Upper lobe of left lung (tissue), 4 donors: ENCODE measurements at regions not wholly inside any gene's neighbourhood (a gene's known extent, or its start where the extent isn't known, plus 50 kb on each side); places are given as distances from the start of the nearest gene placed in this dataset.

ENCODE experiments used
- EP300 ChIP-seq, 4 donors: sonication (generic); formaldehyde crosslinking; IDR thresholded peaks; one replicate each; pipeline ENCODE4 v1.5.1; 2017; ENCODE audit warnings: antibody characterized with exemption in 4 of 4, control low read depth in 2 of 4
- POLR2A ChIP-seq, 4 donors: fragments of 450-650 bp; IDR thresholded peaks; one replicate each; pipeline ENCODE4 v1.5.1; 2016 to 2017; ENCODE audit warnings: antibody characterized with exemption in 4 of 4, mild to moderate bottlenecking in 2 of 4
- POLR2AphosphoS5 ChIP-seq, 2 donors: sonication (generic); formaldehyde crosslinking; IDR thresholded peaks; one replicate each; pipeline ENCODE4 v1.5.1; 2017; ENCODE audit warnings: antibody characterized with exemption in 2 of 2
- TF ChIP-seq, protein P1 (sequence below), 6 experiments: fragments of 450-650 bp in 4 of 6; fragments of 200-600 bp in 2 of 6; sonication (generic) in 2 of 6; IDR thresholded peaks; one replicate each; pipeline ENCODE4 v1.5.1; 2016 to 2019; ENCODE audit warnings: antibody characterized with exemption in 6 of 6

DNA sequence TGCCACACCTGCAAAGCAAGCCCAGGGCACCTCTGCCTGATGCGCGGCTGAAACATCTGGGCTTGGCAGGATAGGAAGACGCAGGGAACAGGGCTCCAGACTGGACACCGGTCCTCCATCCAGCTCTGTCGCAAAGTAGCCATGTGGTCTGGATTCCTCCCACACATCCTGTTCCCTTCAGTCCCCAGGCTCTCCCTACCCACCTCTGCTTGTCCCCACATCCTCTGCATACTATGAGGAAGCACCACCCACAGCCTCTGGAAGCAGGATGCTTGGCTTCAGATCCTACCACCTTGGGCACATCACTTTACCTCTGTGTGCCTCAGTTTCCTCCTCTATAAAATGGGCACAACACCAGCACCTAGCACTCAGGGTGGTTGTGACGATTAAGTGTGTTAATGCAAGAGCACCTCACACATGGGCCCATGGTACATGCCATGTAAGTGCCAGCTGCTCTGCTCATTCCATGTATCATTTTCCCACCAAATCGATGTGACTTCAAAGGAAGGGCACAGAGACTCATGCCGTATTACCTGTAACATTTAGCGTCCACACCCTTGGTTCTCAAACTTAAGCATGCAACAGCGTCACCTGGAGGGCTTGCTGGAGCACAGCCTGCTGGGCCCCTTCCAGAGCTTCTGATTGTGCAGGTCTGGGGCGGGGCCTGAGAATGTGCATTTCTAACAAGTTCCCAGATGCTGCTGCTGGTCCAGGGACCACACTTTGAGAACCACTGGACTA is 138.6 kb upstream of the SDK2 start:
- TF ChIP-seq EP300 (IDR thresholded peaks at IDR 0.05) (no peak), POLR2A (IDR thresholded peaks at IDR 0.05) (no peak), POLR2AphosphoS5 (IDR thresholded peaks at IDR 0.05) (no peak)
- TF ChIP-seq, protein P1, sequence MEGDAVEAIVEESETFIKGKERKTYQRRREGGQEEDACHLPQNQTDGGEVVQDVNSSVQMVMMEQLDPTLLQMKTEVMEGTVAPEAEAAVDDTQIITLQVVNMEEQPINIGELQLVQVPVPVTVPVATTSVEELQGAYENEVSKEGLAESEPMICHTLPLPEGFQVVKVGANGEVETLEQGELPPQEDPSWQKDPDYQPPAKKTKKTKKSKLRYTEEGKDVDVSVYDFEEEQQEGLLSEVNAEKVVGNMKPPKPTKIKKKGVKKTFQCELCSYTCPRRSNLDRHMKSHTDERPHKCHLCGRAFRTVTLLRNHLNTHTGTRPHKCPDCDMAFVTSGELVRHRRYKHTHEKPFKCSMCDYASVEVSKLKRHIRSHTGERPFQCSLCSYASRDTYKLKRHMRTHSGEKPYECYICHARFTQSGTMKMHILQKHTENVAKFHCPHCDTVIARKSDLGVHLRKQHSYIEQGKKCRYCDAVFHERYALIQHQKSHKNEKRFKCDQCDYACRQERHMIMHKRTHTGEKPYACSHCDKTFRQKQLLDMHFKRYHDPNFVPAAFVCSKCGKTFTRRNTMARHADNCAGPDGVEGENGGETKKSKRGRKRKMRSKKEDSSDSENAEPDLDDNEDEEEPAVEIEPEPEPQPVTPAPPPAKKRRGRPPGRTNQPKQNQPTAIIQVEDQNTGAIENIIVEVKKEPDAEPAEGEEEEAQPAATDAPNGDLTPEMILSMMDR (IDR thresholded peaks at IDR 0.05) = no peak
